Brain microvascular endothelial cell (primary cell): ENCODE measurements at regions not wholly inside any gene's neighbourhood (a gene's known extent, or its start where the extent isn't known, plus 50 kb on each side); places are given as distances from the start of the nearest gene placed in this dataset.

Experiments
- DNase-seq: peaks from one replicate; pipeline ENCODE4 v3.0.0-alpha.2; 2020
- H3K27ac ChIP-seq: fragments of 250-450 bp; sonication (Bioruptor Pico); 2 replicates; pipeline ENCODE4 v1.5.1; 2020; ENCODE audit warnings: mild to moderate bottlenecking, moderate library complexity
- H3K27me3 ChIP-seq: fragments of 250-450 bp; sonication (Bioruptor Pico); replicated peaks from 2 replicates; pipeline ENCODE4 v1.5.1; 2020; ENCODE audit warnings: mild to moderate bottlenecking
- H3K36me3 ChIP-seq: fragments of 250-450 bp; sonication (Bioruptor Pico); replicated peaks from 2 replicates; pipeline ENCODE4 v1.5.1; 2020; ENCODE audit warnings: mild to moderate bottlenecking
- H3K4me3 ChIP-seq: 2 replicates; pipeline ENCODE4 v1.5.1; 2011; ENCODE audit warnings: low read depth, mild to moderate bottlenecking, control low read depth, low read length, moderate library complexity
- in situ Hi-C: cut with HindIII; loops from 2 replicates; pipeline ENCODE4 v1.10.0; 2017; ENCODE audit warnings: low sequenced_read_pairs, low pct_ligation_motif_present
- TF ChIP-seq, protein P1 (sequence below): IDR thresholded peaks from 2 replicates; pipeline ENCODE4 v1.5.1; 2011; ENCODE audit warnings: low read depth, mild to moderate bottlenecking, moderate library complexity, low read length, control low read depth, inconsistent platforms; ENCODE audit errors: missing control alignments

DNA sequence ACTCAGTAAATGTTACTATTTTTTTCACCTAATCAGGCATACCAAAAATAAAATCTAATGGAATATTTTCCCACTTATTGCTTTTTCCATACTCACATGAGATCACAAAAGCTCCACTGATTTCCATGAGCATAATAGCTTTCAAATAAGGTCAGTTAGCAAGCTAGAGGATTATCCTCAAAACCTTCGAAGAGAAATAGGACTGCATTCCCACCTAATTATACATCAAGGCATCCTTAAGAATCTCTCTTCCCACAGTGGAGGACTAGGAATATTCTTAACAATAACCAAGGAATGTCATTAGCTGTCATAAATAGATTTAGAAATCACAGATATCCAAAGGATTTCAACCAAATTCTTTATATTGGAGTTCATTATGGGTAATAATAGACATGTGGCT lies 127.9 kb upstream of the STT3B start:
- in situ Hi-C loops, result no loop called here
- no peak overlapping the region for H3K4me3 ChIP-seq
- no peaks in the 10 kb centered on the region for H3K36me3 ChIP-seq
- TF ChIP-seq, protein P1, sequence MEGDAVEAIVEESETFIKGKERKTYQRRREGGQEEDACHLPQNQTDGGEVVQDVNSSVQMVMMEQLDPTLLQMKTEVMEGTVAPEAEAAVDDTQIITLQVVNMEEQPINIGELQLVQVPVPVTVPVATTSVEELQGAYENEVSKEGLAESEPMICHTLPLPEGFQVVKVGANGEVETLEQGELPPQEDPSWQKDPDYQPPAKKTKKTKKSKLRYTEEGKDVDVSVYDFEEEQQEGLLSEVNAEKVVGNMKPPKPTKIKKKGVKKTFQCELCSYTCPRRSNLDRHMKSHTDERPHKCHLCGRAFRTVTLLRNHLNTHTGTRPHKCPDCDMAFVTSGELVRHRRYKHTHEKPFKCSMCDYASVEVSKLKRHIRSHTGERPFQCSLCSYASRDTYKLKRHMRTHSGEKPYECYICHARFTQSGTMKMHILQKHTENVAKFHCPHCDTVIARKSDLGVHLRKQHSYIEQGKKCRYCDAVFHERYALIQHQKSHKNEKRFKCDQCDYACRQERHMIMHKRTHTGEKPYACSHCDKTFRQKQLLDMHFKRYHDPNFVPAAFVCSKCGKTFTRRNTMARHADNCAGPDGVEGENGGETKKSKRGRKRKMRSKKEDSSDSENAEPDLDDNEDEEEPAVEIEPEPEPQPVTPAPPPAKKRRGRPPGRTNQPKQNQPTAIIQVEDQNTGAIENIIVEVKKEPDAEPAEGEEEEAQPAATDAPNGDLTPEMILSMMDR, result no peak
- no peak overlapping the region for H3K27ac ChIP-seq
- H3K27me3 ChIP-seq, result no peaks in the 10 kb centered on the region
- DNase-seq, result no peak

DNA sequence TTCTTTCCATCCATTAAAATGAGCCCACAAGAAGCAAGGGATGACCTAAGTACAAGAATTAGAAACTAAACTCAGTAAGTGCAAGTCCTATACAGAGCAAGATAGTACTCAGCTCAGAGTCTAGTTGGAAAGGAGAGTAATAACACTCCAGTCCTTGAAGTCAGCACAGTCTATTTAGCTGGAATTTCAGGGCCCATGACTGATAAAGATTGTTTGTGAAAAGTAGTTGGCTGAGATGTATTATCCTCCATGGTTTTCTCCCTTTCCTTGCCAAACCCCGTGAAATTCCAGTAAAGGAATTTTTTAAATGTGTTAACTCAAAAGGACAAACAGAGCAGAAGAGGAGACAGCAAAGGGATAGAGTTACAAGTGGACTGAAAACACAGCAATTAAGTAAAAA lies 127.2 kb upstream of the STT3B start:
- Histone ChIP-seq H3K27ac (no peak overlapping the region), H3K4me3 (no peak overlapping the region), H3K27me3 (no peaks in the 10 kb centered on the region), H3K36me3 (no peaks in the 10 kb centered on the region)
- in situ Hi-C loops, result no loop called here
- TF ChIP-seq, protein P1, result no peak
- no peak for DNase-seq

DNA sequence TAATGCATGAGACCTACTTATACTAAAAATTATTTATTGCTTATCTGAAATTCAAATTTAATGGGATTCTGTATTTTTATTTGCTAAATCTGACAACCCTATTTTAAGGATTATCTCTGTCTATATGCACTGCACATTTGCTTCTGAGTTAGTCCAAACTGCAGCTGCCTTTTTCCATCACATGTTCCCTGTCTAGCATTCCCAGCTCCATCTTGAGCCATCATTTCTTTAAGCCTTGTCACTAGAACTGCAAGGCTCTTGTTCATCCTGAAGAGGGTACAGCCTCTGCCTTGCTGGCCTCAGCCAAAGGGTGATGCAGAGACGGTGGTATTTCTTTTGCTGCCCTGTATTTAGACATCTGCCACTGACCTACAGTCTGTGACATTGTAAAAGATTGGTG lies 125.8 kb upstream of the STT3B start:
- H3K27me3 ChIP-seq, result no peaks in the 10 kb centered on the region
- in situ Hi-C loops, result no loop called here
- no peak overlapping the region for H3K27ac ChIP-seq
- H3K4me3 ChIP-seq, result no peak overlapping the region
- TF ChIP-seq, protein P1, result no peak
- no peaks in the 10 kb centered on the region for H3K36me3 ChIP-seq
- no peak for DNase-seq

DNA sequence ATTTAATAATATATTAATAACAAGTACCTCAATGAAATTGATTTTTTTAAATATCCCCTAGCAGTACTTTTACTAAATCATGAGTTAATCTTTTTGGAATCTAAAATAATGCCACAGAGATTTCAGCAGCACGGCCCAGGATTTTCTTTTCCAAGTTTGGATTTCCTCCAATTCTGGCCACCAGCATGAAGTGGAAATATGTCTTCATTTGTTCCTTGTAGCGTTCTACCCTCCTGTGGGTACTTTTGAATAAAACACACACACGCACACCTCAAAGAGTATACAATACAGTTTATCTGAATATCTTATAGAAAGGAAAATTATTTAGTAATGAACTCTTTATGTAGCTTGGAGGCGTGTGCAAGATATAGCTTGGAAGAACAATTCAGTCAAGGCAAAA lies 125.1 kb upstream of the STT3B start:
- Histone ChIP-seq H3K4me3 (no peak overlapping the region), H3K27me3 (no peaks in the 10 kb centered on the region), H3K27ac (no peak overlapping the region), H3K36me3 (no peaks in the 10 kb centered on the region)
- DNase-seq, result peak; percentile 25
- TF ChIP-seq, protein P1, result no peak
- in situ Hi-C loops, result no loop called here

DNA sequence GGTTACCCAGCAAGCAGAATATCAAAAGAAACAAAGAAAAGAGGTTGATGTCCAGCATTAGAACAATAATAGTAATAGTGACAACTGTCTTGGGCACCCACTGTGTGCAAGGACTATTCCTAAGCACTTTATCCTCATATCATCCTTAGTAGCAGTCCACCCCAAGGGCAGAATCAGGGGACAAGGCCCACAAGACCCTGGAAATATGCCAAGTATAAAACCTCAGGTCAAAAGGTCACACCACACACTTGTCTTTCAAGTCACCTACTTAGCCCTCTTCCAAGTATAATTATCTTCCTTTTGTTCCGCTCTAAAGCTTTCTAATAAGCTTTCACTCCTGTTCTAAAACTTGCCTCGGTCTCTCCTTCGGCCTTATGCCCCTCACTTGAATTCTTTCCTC lies 124.0 kb upstream of the STT3B start:
- Histone ChIP-seq H3K36me3 (no peaks in the 10 kb centered on the region), H3K4me3 (no peak overlapping the region), H3K27me3 (no peaks in the 10 kb centered on the region), H3K27ac (no peak overlapping the region)
- DNase-seq, result no peak
- in situ Hi-C loops, result no loop called here
- TF ChIP-seq, protein P1, result no peak

DNA sequence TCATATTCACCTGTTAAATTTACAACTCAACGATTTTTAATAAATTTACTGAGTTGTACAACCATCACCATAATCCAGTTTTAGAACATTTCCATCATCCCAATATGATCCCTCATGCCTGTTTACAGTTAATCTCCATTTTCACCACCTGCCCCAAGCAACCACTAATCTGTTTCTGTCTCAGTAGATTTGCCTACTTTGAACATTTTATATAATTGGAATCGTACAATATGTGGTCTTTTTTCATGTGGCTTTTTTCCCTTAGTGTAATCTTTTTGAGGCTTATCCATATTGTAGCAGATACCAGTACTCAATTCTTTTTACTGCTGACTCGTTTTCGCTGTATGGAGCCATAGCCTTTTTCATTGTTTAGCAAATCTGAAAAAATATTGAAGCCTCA lies 123.3 kb upstream of the STT3B start:
- no peaks in the 10 kb centered on the region for H3K27me3 ChIP-seq
- in situ Hi-C loops, result no loop called here
- DNase-seq, result no peak
- no peaks in the 10 kb centered on the region for H3K36me3 ChIP-seq
- no peak overlapping the region for H3K4me3 ChIP-seq
- TF ChIP-seq, protein P1, result no peak
- H3K27ac ChIP-seq, result no peak overlapping the region
